Caki2 (cell line): ENCODE measurements at regions not wholly inside any gene's neighbourhood (a gene's known extent, or its start where the extent isn't known, plus 50 kb on each side); places are given as distances from the start of the nearest gene placed in this dataset.

ENCODE experiments used
- DNase-seq: peaks from one replicate; pipeline ENCODE4 v3.0.0-alpha.2; 2015; ENCODE audit warnings: low read depth
- in situ Hi-C: cut with HindIII; loops from 2 replicates; pipeline ENCODE4 v1.10.0; 2016; ENCODE audit warnings: low sequenced_read_pairs, low pct_unique_long_range_greater_than_20kb, mixed read lengths

GRCh38 chr3:189094539-189094938, 77.2 kb upstream of the TPRG1 start:
- DNase-seq = no peak
- in situ Hi-C loops = no loop called here

- in situ Hi-C loops = no loop called here
- DNase-seq = no peak
Observed at GRCh38 chr3:189096092-189096491, 75.7 kb upstream of the TPRG1 start.

GRCh38 chr3:189099031-189099471, 72.7 kb upstream of the TPRG1 start:
- DNase-seq = no peak
- in situ Hi-C loops = no loop called here

GRCh38 chr3:189099505-189100290, 72.1 kb upstream of the TPRG1 start:
- in situ Hi-C loops = no loop called here
- DNase-seq = no peak

- no peak for DNase-seq
- in situ Hi-C loops = no loop called here
Observed at GRCh38 chr3:189100866-189101265, 70.9 kb upstream of the TPRG1 start.

GRCh38 chr3:189101594-189101993, 70.2 kb upstream of the TPRG1 start:
- no peak for DNase-seq

GRCh38 chr3:189103208-189103607, 68.6 kb upstream of the TPRG1 start:
- in situ Hi-C loops = no loop called here
- no peak for DNase-seq

More at GRCh38 chr3:189101594-189101993, 70.2 kb upstream of the TPRG1 start:
- in situ Hi-C loops = no loop called here

- no peak for DNase-seq
- in situ Hi-C loops = no loop called here
Observed at GRCh38 chr3:189108067-189108466, 63.7 kb upstream of the TPRG1 start.

GRCh38 chr3:189108735-189109134, 63.0 kb upstream of the TPRG1 start:
- in situ Hi-C loops = no loop called here
- no peak for DNase-seq

- DNase-seq = no peak
- in situ Hi-C loops = no loop called here
Observed at GRCh38 chr3:189109145-189109544, 62.6 kb upstream of the TPRG1 start.

GRCh38 chr3:189117087-189117486, 54.7 kb upstream of the TPRG1 start:
- DNase-seq = no peak
- in situ Hi-C loops = no loop called here

- DNase-seq = no peak
- in situ Hi-C loops = no loop called here
Observed at GRCh38 chr3:189118896-189119295, 52.9 kb upstream of the TPRG1 start.

- in situ Hi-C loops = no loop called here
- DNase-seq = no peak
Observed at GRCh38 chr3:189119950-189120349, 51.8 kb upstream of the TPRG1 start.

GRCh38 chr3:189121092-189121491, 50.7 kb upstream of the TPRG1 start:
- in situ Hi-C loops = no loop called here
- DNase-seq = no peak
